Breast epithelium (tissue), 3 donors: ENCODE measurements at regions not wholly inside any gene's neighbourhood (a gene's known extent, or its start where the extent isn't known, plus 50 kb on each side); places are given as distances from the start of the nearest gene placed in this dataset.

Source experiments
- POLR2A ChIP-seq: fragments of 450-650 bp; IDR thresholded peaks from one replicate; pipeline ENCODE4 v1.6.1; 2016; ENCODE audit warnings: antibody characterized with exemption, mild to moderate bottlenecking, moderate library complexity
- POLR2AphosphoS5 ChIP-seq, 3 donors: sonication (generic); formaldehyde crosslinking; IDR thresholded peaks; one replicate each; pipeline ENCODE4 v1.6.1; 2017; ENCODE audit warnings: antibody characterized with exemption in 3 of 3
- TF ChIP-seq, protein P1 (sequence below), 3 donors: fragments of 450-650 bp; IDR thresholded peaks; one replicate each; pipeline ENCODE4 v1.5.1; 2016 to 2017; ENCODE audit warnings: antibody characterized with exemption in 3 of 3, mild to moderate bottlenecking in 3 of 3, moderate library complexity in 3 of 3

DNA sequence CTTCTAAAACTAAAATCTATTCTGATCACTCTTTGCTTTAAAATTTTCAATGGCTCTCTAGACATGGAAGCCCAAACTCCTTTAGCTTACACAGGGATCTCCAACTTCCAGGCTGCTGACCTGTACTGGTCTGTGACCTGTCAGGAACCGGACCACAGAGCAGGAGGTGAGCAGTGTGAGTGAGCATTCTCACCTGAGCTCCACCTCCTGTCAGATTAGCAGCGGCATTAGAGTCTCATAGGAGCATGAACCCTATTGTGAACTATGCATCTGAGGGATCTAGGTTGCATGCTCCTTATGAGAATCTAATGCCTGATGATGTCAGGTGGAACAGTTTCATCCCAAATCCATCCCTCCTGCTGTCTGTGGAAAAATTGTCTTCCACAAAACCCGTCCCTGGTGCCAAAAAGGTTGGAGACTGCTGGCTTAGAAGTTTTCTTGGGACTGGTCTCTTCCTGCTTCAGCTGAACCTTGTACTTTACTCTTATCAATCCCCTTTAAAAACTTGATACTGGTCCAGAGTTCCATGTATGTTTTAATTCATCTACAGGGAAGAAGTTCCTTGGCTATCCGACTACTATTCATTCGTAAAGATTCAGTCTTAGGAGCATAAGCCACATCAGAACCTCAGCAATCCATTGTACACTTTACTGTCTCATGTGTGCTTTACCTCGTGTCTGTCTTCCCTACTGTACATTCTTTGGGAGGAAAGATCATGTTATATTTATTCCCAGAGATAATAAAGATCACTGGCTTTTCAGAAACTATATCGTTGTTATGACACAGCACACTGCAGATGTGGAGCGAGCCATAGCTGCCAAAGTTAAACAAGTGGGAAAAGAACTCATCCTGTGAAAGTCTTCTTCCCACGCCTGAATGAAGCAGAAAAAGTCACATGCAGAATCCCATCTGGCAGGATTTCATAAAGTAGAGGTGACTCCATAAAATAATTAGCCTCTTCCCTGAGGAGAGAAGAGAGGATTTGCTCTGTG, 183.8 kb downstream of the LRATD1 start:
- no peak for TF ChIP-seq POLR2A
- TF ChIP-seq, protein P1, sequence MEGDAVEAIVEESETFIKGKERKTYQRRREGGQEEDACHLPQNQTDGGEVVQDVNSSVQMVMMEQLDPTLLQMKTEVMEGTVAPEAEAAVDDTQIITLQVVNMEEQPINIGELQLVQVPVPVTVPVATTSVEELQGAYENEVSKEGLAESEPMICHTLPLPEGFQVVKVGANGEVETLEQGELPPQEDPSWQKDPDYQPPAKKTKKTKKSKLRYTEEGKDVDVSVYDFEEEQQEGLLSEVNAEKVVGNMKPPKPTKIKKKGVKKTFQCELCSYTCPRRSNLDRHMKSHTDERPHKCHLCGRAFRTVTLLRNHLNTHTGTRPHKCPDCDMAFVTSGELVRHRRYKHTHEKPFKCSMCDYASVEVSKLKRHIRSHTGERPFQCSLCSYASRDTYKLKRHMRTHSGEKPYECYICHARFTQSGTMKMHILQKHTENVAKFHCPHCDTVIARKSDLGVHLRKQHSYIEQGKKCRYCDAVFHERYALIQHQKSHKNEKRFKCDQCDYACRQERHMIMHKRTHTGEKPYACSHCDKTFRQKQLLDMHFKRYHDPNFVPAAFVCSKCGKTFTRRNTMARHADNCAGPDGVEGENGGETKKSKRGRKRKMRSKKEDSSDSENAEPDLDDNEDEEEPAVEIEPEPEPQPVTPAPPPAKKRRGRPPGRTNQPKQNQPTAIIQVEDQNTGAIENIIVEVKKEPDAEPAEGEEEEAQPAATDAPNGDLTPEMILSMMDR (IDR thresholded peaks at IDR 0.05) = no peak
- no peak for TF ChIP-seq POLR2AphosphoS5 (IDR thresholded peaks at IDR 0.05)
